ENCODE measurements at regions not wholly inside any gene's neighbourhood (a gene's known extent, or its start where the extent isn't known, plus 50 kb on each side); places are given as distances from the start of the nearest gene placed in this dataset.

- no peak overlapping the region for H3K4me3 ChIP-seq (replicated peaks in 1 of 3; ENCODE audit: insufficient read depth in 1 of 3, low read depth in 2 of 3, low read length in 3 of 3)
- no peaks in the 10 kb centered on the region for H3K9me3 ChIP-seq (ENCODE audit: low read length)
- no peaks in the 10 kb centered on the region for H3K27me3 ChIP-seq (ENCODE audit: control insufficient read depth in 1 of 2, insufficient read depth in 2 of 2, low read length in 2 of 2)
- ATAC-seq (no peak), DNase-seq (ENCODE audit: low spot score) (no peak), FAIRE-seq (no peak)
- no peak overlapping the region for H3K9ac ChIP-seq (ENCODE audit: insufficient read depth, low read depth, low read length)
- TF ChIP-seq TEF (CRISPR knock-in tag; IDR thresholded peaks at IDR 0.05) (no peak), ZNF432 (CRISPR knock-in tag; IDR thresholded peaks at IDR 0.05; ENCODE audit: borderline replicate concordance) (no peak), ZBTB46 (CRISPR knock-in tag; IDR thresholded peaks at IDR 0.05; ENCODE audit: borderline replicate concordance) (no peak), AHR (CRISPR knock-in tag; IDR thresholded peaks at IDR 0.05) (no peak), MLXIP (CRISPR knock-in tag; IDR thresholded peaks at IDR 0.05; ENCODE audit: borderline replicate concordance) (no peak), MXI1 (IDR thresholded peaks at IDR 0.05; ENCODE audit: borderline replicate concordance, low read depth, low read length) (no peak), BRF2 (CRISPR knock-in tag; IDR thresholded peaks at IDR 0.05) (no peak), ZGPAT (CRISPR knock-in tag; IDR thresholded peaks at IDR 0.05) (no peak)
- BruUV-seq (replicated peaks) = no TSS peak
- in situ Hi-C loops (cut with HindIII; ENCODE audit: extremely low pct_ligation_motif_present, low pct_unique_long_range_greater_than_20kb) = no loop called here
- H3K4me1 ChIP-seq (ENCODE audit: insufficient read depth, low read length) = no peaks in the 10 kb centered on the region
- no peaks in the 10 kb centered on the region for H4K20me1 ChIP-seq (ENCODE audit: insufficient read depth, low read length)
- intact Hi-C loops (cut with micrococcal nuclease; ENCODE audit: unreplicated experiment) = loop anchor here (5.0 kb wide), 1 partner anchor 534 kb away; no protein-coding TSS in a partner anchor
- 0% methylated on average over 1 of the region's 1 CpG for WGBS (ENCODE audit: low lambda C conversion rate)
- no peaks in the 10 kb centered on the region for H3K79me2 ChIP-seq (ENCODE audit: insufficient read depth, low read length)
- H3K36me3 ChIP-seq (replicated peaks in 1 of 2; ENCODE audit: control insufficient read depth in 1 of 2, insufficient read depth in 2 of 2, low read length in 2 of 2) = no peaks in the 10 kb centered on the region
- POLR2A ChIA-PET = no interaction called here
- no peak overlapping the region for H3K4me2 ChIP-seq (ENCODE audit: low read depth, low read length)
- CTCF ChIA-PET (ENCODE audit: low intra/inter-chr PET ratio, low total read pairs) = no interaction called here
- no peak overlapping the region for H2AFZ ChIP-seq (ENCODE audit: low read length)
- H3K27ac ChIP-seq (ENCODE audit: extremely low read length, insufficient read depth, low read length) = no peak overlapping the region
These were observed 506.0 kb upstream of the INTU start for GRCh38 chr4:127126718-127127117.
